KMS-11 (cell line): ENCODE measurements at regions not wholly inside any gene's neighbourhood (a gene's known extent, or its start where the extent isn't known, plus 50 kb on each side); places are given as distances from the start of the nearest gene placed in this dataset.

ENCODE experiments used
- H2AFZ ChIP-seq: fragments of 200-600 bp; sonication (generic); 2 replicates; pipeline ENCODE4 v1.6.1; 2016; ENCODE audit warnings: antibody characterized with exemption, mixed run types, low read depth
- H3K27ac ChIP-seq: fragments of 200-600 bp; sonication (generic); 2 replicates; pipeline ENCODE4 v1.6.1; 2016; ENCODE audit warnings: mild to moderate bottlenecking, mixed run types
- H3K27me3 ChIP-seq: fragments of 200-600 bp; sonication (generic); 2 replicates; pipeline ENCODE4 v1.6.1; 2017; ENCODE audit warnings: mild to moderate bottlenecking, low read depth, mixed run types, moderate library complexity; ENCODE audit not compliant: insufficient read depth
- H3K36me3 ChIP-seq: fragments of 200-600 bp; sonication (generic); 2 replicates; pipeline ENCODE4 v1.6.1; 2017; ENCODE audit warnings: mild to moderate bottlenecking, mixed run types; ENCODE audit not compliant: insufficient read depth
- H3K4me1 ChIP-seq: fragments of 200-600 bp; sonication (generic); 2 replicates; pipeline ENCODE4 v1.6.1; 2016; ENCODE audit warnings: mild to moderate bottlenecking, low read depth, mixed run types; ENCODE audit not compliant: poor library complexity, severe bottlenecking
- H3K4me2 ChIP-seq: fragments of 200-600 bp; sonication (generic); 2 replicates; pipeline ENCODE4 v1.7.0; 2016; ENCODE audit warnings: mild to moderate bottlenecking, mixed run types
- H3K4me3 ChIP-seq: fragments of 200-600 bp; sonication (generic); IDR thresholded peaks from 2 replicates; pipeline ENCODE4 v1.6.1; 2017; ENCODE audit warnings: low read depth, low read length, mixed read lengths; ENCODE audit not compliant: insufficient read depth
- H3K79me2 ChIP-seq: fragments of 200-600 bp; sonication (generic); 2 replicates; pipeline ENCODE4 v1.6.1; 2016; ENCODE audit warnings: low read depth, mixed run types; ENCODE audit not compliant: insufficient read depth
- H3K9ac ChIP-seq: fragments of 200-600 bp; sonication (generic); 2 replicates; pipeline ENCODE4 v1.6.1; 2016; ENCODE audit warnings: mild to moderate bottlenecking, mixed run types
- H4K20me1 ChIP-seq: fragments of 200-600 bp; sonication (generic); 2 replicates; pipeline ENCODE4 v1.6.1; 2016; ENCODE audit warnings: mild to moderate bottlenecking, mixed run types; ENCODE audit not compliant: insufficient read depth
- TF ChIP-seq, protein P1 (sequence below): fragments of 200-600 bp; sonication (generic); conservative IDR thresholded peaks from 2 replicates; pipeline ENCODE4 v1.6.1; 2017; ENCODE audit warnings: low read depth, mild to moderate bottlenecking, antibody characterized with exemption, low read length, moderate library complexity, mixed read lengths

DNA sequence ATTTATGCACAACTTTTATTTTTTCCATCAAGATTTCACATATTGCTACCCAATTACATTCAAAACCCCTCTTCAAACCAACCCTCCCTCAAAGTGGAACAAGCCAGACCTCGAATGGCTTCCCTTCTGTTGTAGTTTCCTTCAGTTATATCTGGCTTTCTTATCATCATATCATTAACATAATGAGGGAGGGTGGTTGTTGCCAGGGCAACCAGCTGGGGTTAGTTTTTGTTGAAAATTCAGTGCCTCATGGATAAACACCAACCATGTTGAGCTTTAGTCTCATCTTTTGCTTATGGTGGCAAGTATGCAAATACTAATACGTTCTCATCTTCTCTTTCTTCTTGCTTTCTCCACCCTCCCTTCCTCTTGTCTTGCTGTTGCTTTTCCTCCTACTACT lies 359.7 kb downstream of the CDH11 start:
- no peak overlapping the region for H2AFZ ChIP-seq
- TF ChIP-seq, protein P1, sequence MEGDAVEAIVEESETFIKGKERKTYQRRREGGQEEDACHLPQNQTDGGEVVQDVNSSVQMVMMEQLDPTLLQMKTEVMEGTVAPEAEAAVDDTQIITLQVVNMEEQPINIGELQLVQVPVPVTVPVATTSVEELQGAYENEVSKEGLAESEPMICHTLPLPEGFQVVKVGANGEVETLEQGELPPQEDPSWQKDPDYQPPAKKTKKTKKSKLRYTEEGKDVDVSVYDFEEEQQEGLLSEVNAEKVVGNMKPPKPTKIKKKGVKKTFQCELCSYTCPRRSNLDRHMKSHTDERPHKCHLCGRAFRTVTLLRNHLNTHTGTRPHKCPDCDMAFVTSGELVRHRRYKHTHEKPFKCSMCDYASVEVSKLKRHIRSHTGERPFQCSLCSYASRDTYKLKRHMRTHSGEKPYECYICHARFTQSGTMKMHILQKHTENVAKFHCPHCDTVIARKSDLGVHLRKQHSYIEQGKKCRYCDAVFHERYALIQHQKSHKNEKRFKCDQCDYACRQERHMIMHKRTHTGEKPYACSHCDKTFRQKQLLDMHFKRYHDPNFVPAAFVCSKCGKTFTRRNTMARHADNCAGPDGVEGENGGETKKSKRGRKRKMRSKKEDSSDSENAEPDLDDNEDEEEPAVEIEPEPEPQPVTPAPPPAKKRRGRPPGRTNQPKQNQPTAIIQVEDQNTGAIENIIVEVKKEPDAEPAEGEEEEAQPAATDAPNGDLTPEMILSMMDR = no peak

DNA sequence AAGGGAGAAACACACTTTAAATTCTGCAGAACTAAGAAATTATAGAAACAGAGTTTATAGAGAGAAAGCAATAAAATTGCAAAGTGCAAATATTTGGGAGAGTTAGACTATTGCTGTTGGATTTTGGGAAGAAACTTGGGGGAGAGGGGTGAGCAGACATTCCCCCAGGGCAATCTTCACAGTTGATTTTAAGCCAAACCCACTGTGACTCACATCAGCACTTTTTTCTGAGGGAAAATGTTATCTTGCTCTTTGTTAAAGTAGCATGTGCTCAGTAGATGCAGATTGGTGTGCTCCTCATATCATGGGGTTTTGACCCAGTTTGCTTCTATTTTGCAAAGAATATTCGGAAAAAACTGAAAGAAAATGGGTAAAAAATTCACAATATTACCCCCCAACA lies 367.6 kb downstream of the CDH11 start:
- Histone ChIP-seq H3K27me3 (no peaks in the 10 kb centered on the region), H2AFZ (no peak overlapping the region), H3K4me3 (no peak overlapping the region), H3K4me1 (no peaks in the 10 kb centered on the region), H4K20me1 (no peaks in the 10 kb centered on the region), H3K36me3 (no peaks in the 10 kb centered on the region), H3K4me2 (no peak overlapping the region), H3K9ac (no peak overlapping the region), H3K79me2 (no peaks in the 10 kb centered on the region), H3K27ac (no peak overlapping the region)
- TF ChIP-seq, protein P1 = no peak

More for the DNA sequence above, 359.7 kb downstream of the CDH11 start:
- H3K27ac ChIP-seq = no peak overlapping the region
- no peak overlapping the region for H3K9ac ChIP-seq
- H3K4me3 ChIP-seq = no peak overlapping the region
- no peaks in the 10 kb centered on the region for H3K36me3 ChIP-seq
- H3K4me1 ChIP-seq = no peaks in the 10 kb centered on the region
- no peak overlapping the region for H3K4me2 ChIP-seq
- H4K20me1 ChIP-seq = no peaks in the 10 kb centered on the region
- H3K27me3 ChIP-seq = no peaks in the 10 kb centered on the region
- no peaks in the 10 kb centered on the region for H3K79me2 ChIP-seq

DNA sequence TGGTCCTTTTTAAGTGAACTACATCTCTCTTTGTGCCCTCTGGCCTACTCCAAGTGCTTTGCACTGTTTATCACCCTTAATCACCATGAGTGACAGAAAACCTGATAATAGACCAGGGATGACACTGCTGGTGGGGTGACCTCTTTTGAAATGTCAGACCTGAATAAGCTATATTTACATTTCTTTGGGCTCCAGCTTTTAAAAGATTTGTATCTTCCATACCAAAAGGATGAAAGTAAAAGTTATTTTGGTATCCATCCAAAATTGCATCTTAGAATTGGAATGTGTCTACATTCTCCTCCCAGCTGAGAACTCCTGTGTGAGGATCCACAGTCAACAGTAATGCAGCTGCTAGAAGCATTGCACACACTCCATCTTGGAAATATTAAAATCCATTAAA lies 370.0 kb downstream of the CDH11 start:
- Histone ChIP-seq H3K79me2 (no peaks in the 10 kb centered on the region), H3K27me3 (no peaks in the 10 kb centered on the region), H3K27ac (no peak overlapping the region), H4K20me1 (no peaks in the 10 kb centered on the region), H2AFZ (no peak overlapping the region), H3K36me3 (no peaks in the 10 kb centered on the region), H3K9ac (no peak overlapping the region), H3K4me3 (no peak overlapping the region), H3K4me2 (no peak overlapping the region), H3K4me1 (no peaks in the 10 kb centered on the region)
- TF ChIP-seq, protein P1 = no peak

DNA sequence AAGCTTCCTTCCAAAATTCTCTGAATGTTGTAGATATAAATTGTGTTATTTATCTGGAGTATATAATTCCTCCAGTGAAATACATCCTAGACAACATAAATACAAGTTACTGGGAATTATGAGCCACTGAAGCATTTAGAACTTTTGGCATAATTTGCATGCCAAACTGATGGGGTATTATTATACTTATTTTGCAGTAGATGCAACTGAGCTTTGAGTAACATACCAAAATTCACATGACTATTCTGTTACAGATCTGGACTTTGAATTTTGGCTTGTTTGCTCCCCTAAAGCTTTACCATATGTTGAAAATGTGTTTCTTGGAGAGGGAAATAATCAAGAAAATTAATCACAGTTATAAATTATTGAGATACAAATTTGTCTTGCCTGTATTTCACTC lies 372.5 kb downstream of the CDH11 start:
- H3K4me2 ChIP-seq = no peak overlapping the region
- H3K27me3 ChIP-seq = no peaks in the 10 kb centered on the region
- H3K79me2 ChIP-seq = no peaks in the 10 kb centered on the region
- no peaks in the 10 kb centered on the region for H4K20me1 ChIP-seq
- H3K4me3 ChIP-seq = no peak overlapping the region
- H3K4me1 ChIP-seq = no peaks in the 10 kb centered on the region
- H3K36me3 ChIP-seq = no peaks in the 10 kb centered on the region
- no peak overlapping the region for H2AFZ ChIP-seq
- no peak overlapping the region for H3K9ac ChIP-seq
- TF ChIP-seq, protein P1 = no peak
- H3K27ac ChIP-seq = no peak overlapping the region
